GM12878 (cell line): ENCODE measurements at regions not wholly inside any gene's neighbourhood (a gene's known extent, or its start where the extent isn't known, plus 50 kb on each side); places are given as distances from the start of the nearest gene placed in this dataset.

Experiments
- HDAC6 ChIP-seq: fragments of 200-600 bp; sonication (generic); IDR thresholded peaks from one replicate; pipeline ENCODE4 v1.8.0; 2017; ENCODE audit warnings: antibody characterized with exemption; ENCODE audit not compliant: unreplicated experiment
- POLR2A ChIP-seq: IDR thresholded peaks from 2 replicates; pipeline ENCODE4 v1.6.1; 2011; ENCODE audit warnings: low read depth, mild to moderate bottlenecking, low read length
- POLR2AphosphoS5 ChIP-seq: IDR thresholded peaks from 2 replicates; pipeline ENCODE4 v1.6.1; 2011; ENCODE audit warnings: mild to moderate bottlenecking, low read length, inconsistent platforms
- SUPT20H ChIP-seq: IDR thresholded peaks from 2 replicates; pipeline ENCODE4 v1.6.1; 2011; ENCODE audit warnings: low read depth, mild to moderate bottlenecking, low read length, moderate library complexity, borderline replicate concordance; ENCODE audit not compliant: control insufficient read depth
- ZSCAN29 ChIP-seq: fragments of 450-650 bp; IDR thresholded peaks from 2 replicates; pipeline ENCODE4 v1.6.1; 2017; ENCODE audit warnings: mild to moderate bottlenecking, moderate library complexity
- TF ChIP-seq, protein P1 (sequence below), 3 experiments: IDR thresholded peaks in 2 of 3; conservative IDR thresholded peaks in 1 of 3; 2 replicates each; pipeline ENCODE4 v1.5.1; 2011; ENCODE audit warnings: low read depth in 3 of 3, low read length in 3 of 3, mild to moderate bottlenecking in 3 of 3, control low read depth in 2 of 3, moderate library complexity in 2 of 3, inconsistent platforms in 1 of 3, mixed read lengths in 1 of 3; ENCODE audit not compliant: control insufficient read depth in 2 of 3, insufficient read depth in 1 of 3; ENCODE audit errors: extremely low read depth in 1 of 3
- TF ChIP-seq, protein P2 (sequence below): IDR thresholded peaks from 2 replicates; pipeline ENCODE4 v1.6.1; 2011; ENCODE audit warnings: low read depth, low read length, improper control_type of control experiment, borderline replicate concordance

DNA sequence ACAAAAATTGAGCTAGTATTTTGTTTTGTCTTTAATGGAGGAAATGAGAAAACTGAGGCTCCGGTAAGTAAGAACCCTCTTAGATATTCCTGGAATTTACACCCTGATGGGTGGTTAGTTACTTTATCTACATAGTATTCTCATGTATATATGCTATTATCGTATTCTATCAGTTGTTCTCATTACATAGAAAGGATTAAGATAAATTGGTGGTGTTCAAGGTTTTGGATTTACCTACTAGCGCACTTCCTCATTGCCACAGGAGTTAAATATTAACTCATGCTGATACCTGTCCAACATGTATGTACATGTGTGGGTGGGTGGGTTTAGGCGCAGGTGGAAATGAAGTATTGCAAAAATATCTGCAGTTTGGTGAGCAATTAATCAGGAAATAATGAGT, 61.1 kb upstream of the IFNE start:
- TF ChIP-seq, protein P1, sequence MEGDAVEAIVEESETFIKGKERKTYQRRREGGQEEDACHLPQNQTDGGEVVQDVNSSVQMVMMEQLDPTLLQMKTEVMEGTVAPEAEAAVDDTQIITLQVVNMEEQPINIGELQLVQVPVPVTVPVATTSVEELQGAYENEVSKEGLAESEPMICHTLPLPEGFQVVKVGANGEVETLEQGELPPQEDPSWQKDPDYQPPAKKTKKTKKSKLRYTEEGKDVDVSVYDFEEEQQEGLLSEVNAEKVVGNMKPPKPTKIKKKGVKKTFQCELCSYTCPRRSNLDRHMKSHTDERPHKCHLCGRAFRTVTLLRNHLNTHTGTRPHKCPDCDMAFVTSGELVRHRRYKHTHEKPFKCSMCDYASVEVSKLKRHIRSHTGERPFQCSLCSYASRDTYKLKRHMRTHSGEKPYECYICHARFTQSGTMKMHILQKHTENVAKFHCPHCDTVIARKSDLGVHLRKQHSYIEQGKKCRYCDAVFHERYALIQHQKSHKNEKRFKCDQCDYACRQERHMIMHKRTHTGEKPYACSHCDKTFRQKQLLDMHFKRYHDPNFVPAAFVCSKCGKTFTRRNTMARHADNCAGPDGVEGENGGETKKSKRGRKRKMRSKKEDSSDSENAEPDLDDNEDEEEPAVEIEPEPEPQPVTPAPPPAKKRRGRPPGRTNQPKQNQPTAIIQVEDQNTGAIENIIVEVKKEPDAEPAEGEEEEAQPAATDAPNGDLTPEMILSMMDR (IDR thresholded peaks at IDR 0.05 in 2 of 3, conservative IDR thresholded peaks at IDR 0.05 in 1 of 3; ENCODE audit: control insufficient read depth in 2 of 3, extremely low read depth in 1 of 3, insufficient read depth in 1 of 3, low read depth in 3 of 3, low read length in 3 of 3) = no peak
- no peak for TF ChIP-seq ZSCAN29
- no peak for TF ChIP-seq POLR2AphosphoS5
- no peak for TF ChIP-seq SUPT20H
- no peak for TF ChIP-seq POLR2A
- TF ChIP-seq HDAC6 = no peak
- TF ChIP-seq, protein P2, sequence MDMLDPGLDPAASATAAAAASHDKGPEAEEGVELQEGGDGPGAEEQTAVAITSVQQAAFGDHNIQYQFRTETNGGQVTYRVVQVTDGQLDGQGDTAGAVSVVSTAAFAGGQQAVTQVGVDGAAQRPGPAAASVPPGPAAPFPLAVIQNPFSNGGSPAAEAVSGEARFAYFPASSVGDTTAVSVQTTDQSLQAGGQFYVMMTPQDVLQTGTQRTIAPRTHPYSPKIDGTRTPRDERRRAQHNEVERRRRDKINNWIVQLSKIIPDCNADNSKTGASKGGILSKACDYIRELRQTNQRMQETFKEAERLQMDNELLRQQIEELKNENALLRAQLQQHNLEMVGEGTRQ = no peak
